Liver (tissue), 8 donors: ENCODE measurements at regions not wholly inside any gene's neighbourhood (a gene's known extent, or its start where the extent isn't known, plus 50 kb on each side); places are given as distances from the start of the nearest gene placed in this dataset.
A peak's percentile ranks its signal among the peaks of the same experiment; 100 is the strongest.

Experiments
- DNase-seq: peaks from one replicate; pipeline ENCODE4 v3.0.0-alpha.2; 2017; ENCODE audit warnings: low spot score
- H3K27ac ChIP-seq, 2 donors: one replicate each; pipeline ENCODE4 v1.7.0; 2013; ENCODE audit warnings: inconsistent platforms in 2 of 2, low read length in 2 of 2, control low read depth in 1 of 2, low read depth in 1 of 2, mild to moderate bottlenecking in 1 of 2
- H3K27me3 ChIP-seq, 4 donors: one replicate each; pipeline versions ENCODE4 v1.6.1 to v1.7.0; 2013; ENCODE audit warnings: low read length in 3 of 4, inconsistent platforms in 1 of 4, mild to moderate bottlenecking in 1 of 4, moderate library complexity in 1 of 4; ENCODE audit not compliant: control insufficient read depth in 4 of 4, insufficient read depth in 4 of 4
- H3K36me3 ChIP-seq, 4 donors: one replicate each; pipeline versions ENCODE4 v1.6.1 to v1.7.0; 2013; ENCODE audit warnings: low read length in 3 of 4, mild to moderate bottlenecking in 3 of 4, low read depth in 1 of 4, moderate library complexity in 1 of 4; ENCODE audit not compliant: control insufficient read depth in 4 of 4, insufficient read depth in 3 of 4
- H3K4me1 ChIP-seq, 4 donors: one replicate each; pipeline versions ENCODE4 v1.6.1 to v1.7.0; 2013; ENCODE audit warnings: low read length in 3 of 4, mild to moderate bottlenecking in 3 of 4, moderate library complexity in 1 of 4; ENCODE audit not compliant: control insufficient read depth in 4 of 4, insufficient read depth in 4 of 4
- H3K4me3 ChIP-seq, 3 donors: one replicate each; pipeline versions ENCODE4 v1.6.1 to v1.7.0; 2013; ENCODE audit warnings: low read length in 3 of 3, control low read depth in 1 of 3, low read depth in 1 of 3, mild to moderate bottlenecking in 1 of 3
- H3K9ac ChIP-seq, 2 donors: one replicate each; pipeline ENCODE4 v1.7.0; 2013; ENCODE audit warnings: low read length in 2 of 2, mild to moderate bottlenecking in 2 of 2, moderate library complexity in 2 of 2, control low read depth in 1 of 2, low read depth in 1 of 2
- H3K9me3 ChIP-seq, 4 donors: one replicate each; pipeline versions ENCODE4 v1.6.1 to v1.7.0; 2013; ENCODE audit warnings: low read length in 3 of 4; ENCODE audit not compliant: control insufficient read depth in 4 of 4
- ATF3 ChIP-seq: IDR thresholded peaks from 2 replicates; pipeline ENCODE4 v1.6.1; 2016; ENCODE audit warnings: antibody characterized with exemption
- CTCF ChIP-seq: fragments of 150-350 bp; IDR thresholded peaks from 2 replicates; pipeline ENCODE4 v1.5.1; 2017; ENCODE audit warnings: improper control_type of control experiment, low read depth, low read length; ENCODE audit not compliant: missing input control
- EGR1 ChIP-seq, 2 donors: IDR thresholded peaks; 2 replicates each; pipeline ENCODE4 v1.6.1; 2016 to 2018; ENCODE audit warnings: antibody characterized with exemption in 2 of 2, low read depth in 2 of 2
- JUND ChIP-seq, 2 donors: IDR thresholded peaks; 2 replicates each; pipeline ENCODE4 v1.6.1; 2016; ENCODE audit warnings: antibody characterized with exemption in 2 of 2
- MAX ChIP-seq: IDR thresholded peaks from 2 replicates; pipeline ENCODE4 v1.6.1; 2016; ENCODE audit warnings: antibody characterized with exemption
- NR2F2 ChIP-seq: IDR thresholded peaks from 2 replicates; pipeline ENCODE4 v1.6.1; 2016; ENCODE audit warnings: antibody characterized with exemption
- RXRA ChIP-seq, 2 donors: IDR thresholded peaks; 2 replicates each; pipeline ENCODE4 v1.6.1; 2017 to 2018; ENCODE audit warnings: antibody characterized with exemption in 2 of 2, mild to moderate bottlenecking in 1 of 2
- SP1 ChIP-seq: IDR thresholded peaks from 2 replicates; pipeline ENCODE4 v1.6.1; 2018; ENCODE audit warnings: antibody characterized with exemption, mild to moderate bottlenecking
- TAF1 ChIP-seq: conservative IDR thresholded peaks from 2 replicates; pipeline ENCODE4 v1.6.1; 2016; ENCODE audit warnings: antibody characterized with exemption, mild to moderate bottlenecking
- YY1 ChIP-seq: IDR thresholded peaks from 2 replicates; pipeline ENCODE4 v1.6.1; 2016; ENCODE audit warnings: antibody characterized with exemption, mild to moderate bottlenecking
- ZBTB33 ChIP-seq: IDR thresholded peaks from 2 replicates; pipeline ENCODE4 v1.6.1; 2016; ENCODE audit warnings: antibody characterized with exemption
- WGBS: extraction: QIAGEN DNeasy Blood & Tissue Kit; methylation state at CpG from one replicate; pipeline ENCODE4 v1.1.7; 2013; 5-methylcytosine and 5-hydroxymethylcytosine counted together
- donor health status: healthy.
- donor health status: healthy.
- donor health status: healthy.
- donor health status: healthy.
- donor health status: healthy.

- no peak for TF ChIP-seq CTCF
Measured at GRCh38 chr1:22296701-22297591, 154.0 kb upstream of the WNT4 start (continued).

GRCh38 chr1:22297999-22298398 lies 153.7 kb upstream of the ZBTB40 start:
- no peak overlapping the region for H3K4me3 ChIP-seq
- no peaks in the 10 kb centered on the region for H3K9me3 ChIP-seq
- no peak overlapping the region for H3K9ac ChIP-seq
- H3K27ac ChIP-seq: no peak overlapping the region
- TF ChIP-seq MAX (no peak), NR2F2 (no peak), SP1 (no peak), CTCF (no peak), ATF3 (no peak), RXRA (IDR thresholded peaks at IDR 0.05) (no peak), JUND (IDR thresholded peaks at IDR 0.05) (no peak), TAF1 (no peak), EGR1 (IDR thresholded peaks at IDR 0.05; ENCODE audit: low read depth in 2 of 2) (no peak)
- no peaks in the 10 kb centered on the region for H3K27me3 ChIP-seq
- peak; percentile 13 for DNase-seq
- H3K36me3 ChIP-seq: no peaks in the 10 kb centered on the region
- WGBS: 35% methylated on average over 1 of the region's 1 CpG
- peaks cover 2 to 15% (median 11%) of the 10 kb centered on the region in 4 donors for H3K4me1 ChIP-seq

GRCh38 chr1:22303816-22304215 lies 147.8 kb upstream of the ZBTB40 start:
- no peak for DNase-seq
- Histone ChIP-seq H3K9me3 (peaks cover 0 to 8% (median 0%) of the 10 kb centered on the region in 4 donors), H3K36me3 (no peaks in the 10 kb centered on the region), H3K27ac (no peak overlapping the region), H3K4me1 (no peaks in the 10 kb centered on the region), H3K9ac (no peak overlapping the region), H3K4me3 (no peak overlapping the region), H3K27me3 (no peaks in the 10 kb centered on the region)
- TF ChIP-seq ZBTB33 (no peak), SP1 (no peak), ATF3 (no peak), CTCF (no peak), YY1 (no peak), MAX (no peak)
